Stimulated activated effector memory CD8-positive, alpha-beta T cell treated with anti-CD3 and anti-CD28 coated beads, Interleukin-12 subunit alpha, Interleukin-12 subunit beta, amount 100 ng/mL, for 72 hours (primary cell): ENCODE measurements at regions not wholly inside any gene's neighbourhood (a gene's known extent, or its start where the extent isn't known, plus 50 kb on each side); places are given as distances from the start of the nearest gene placed in this dataset.

Experiments used
- ATAC-seq: fragments of 150-1000 bp; cut with Tn5 transposase; 2 replicates; pipeline ENCODE4 v1.10.0; 2021
- DNase-seq, 2 donors: peaks; one replicate each; pipeline ENCODE4 v3.0.0; 2021 to 2022; ENCODE audit warnings: low spot score in 2 of 2
- H3K27ac Mint-ChIP-seq: one replicate; pipeline ENCODE4 v1.8.0; 2022; ENCODE audit warnings: mild to moderate bottlenecking, mixed read lengths
- H3K36me3 Mint-ChIP-seq: one replicate; pipeline ENCODE4 v1.8.0; 2022; ENCODE audit warnings: mild to moderate bottlenecking, mixed read lengths
- H3K4me1 Mint-ChIP-seq: one replicate; pipeline ENCODE4 v1.8.0; 2022; ENCODE audit warnings: mixed read lengths
- H3K4me3 Mint-ChIP-seq: one replicate; pipeline ENCODE4 v1.8.0; 2022; ENCODE audit warnings: mild to moderate bottlenecking, mixed read lengths
- H3K9me3 Mint-ChIP-seq: one replicate; pipeline ENCODE4 v1.8.0; 2022; ENCODE audit warnings: mixed read lengths

- Mint-ChIP-seq H3K4me3 (no peak overlapping the region), H3K9me3 (no peaks in the 10 kb centered on the region), H3K27ac (no peak overlapping the region), H3K4me1 (no peaks in the 10 kb centered on the region), H3K36me3 (no peaks in the 10 kb centered on the region)
- DNase-seq (no peak), ATAC-seq (no peak)
Measured at GRCh38 chr10:131450216-131450765, 138.8 kb upstream of the TCERG1L start.

DNA sequence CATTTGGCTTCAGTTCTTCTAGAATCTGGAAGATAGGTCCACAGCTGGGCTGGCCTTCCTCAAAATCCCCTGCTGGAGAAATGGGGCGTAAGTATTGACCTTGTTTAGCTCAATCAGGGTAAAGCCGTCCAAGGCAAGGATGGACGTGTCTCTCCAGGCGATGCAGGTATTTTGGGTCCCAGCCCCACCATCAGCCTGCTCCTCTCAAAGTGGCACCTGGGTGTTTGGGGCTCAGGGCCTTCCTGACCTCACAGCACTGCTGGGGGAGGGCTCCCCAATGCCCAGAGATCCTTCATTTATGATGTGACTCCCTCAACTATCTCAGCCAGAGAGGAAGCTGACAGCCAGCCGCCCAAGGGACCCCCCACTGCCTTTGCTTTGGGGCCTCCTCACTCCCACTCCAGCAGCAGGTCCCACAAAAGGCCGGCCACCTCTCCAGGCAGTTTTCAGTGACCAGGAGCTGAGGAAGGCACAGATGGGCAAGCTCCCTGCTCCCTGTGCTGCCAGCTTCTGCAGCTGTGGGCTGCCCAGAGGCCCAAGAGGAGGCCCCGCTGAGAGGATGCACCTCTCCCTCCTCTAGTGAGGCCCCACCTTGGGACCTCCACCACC, 140.0 kb upstream of the TCERG1L start:
- Mint-ChIP-seq H3K4me3 (no peak overlapping the region), H3K27ac (no peak overlapping the region), H3K9me3 (no peaks in the 10 kb centered on the region), H3K4me1 (no peaks in the 10 kb centered on the region), H3K36me3 (no peaks in the 10 kb centered on the region)
- no peak for DNase-seq
- ATAC-seq: no peak

DNA sequence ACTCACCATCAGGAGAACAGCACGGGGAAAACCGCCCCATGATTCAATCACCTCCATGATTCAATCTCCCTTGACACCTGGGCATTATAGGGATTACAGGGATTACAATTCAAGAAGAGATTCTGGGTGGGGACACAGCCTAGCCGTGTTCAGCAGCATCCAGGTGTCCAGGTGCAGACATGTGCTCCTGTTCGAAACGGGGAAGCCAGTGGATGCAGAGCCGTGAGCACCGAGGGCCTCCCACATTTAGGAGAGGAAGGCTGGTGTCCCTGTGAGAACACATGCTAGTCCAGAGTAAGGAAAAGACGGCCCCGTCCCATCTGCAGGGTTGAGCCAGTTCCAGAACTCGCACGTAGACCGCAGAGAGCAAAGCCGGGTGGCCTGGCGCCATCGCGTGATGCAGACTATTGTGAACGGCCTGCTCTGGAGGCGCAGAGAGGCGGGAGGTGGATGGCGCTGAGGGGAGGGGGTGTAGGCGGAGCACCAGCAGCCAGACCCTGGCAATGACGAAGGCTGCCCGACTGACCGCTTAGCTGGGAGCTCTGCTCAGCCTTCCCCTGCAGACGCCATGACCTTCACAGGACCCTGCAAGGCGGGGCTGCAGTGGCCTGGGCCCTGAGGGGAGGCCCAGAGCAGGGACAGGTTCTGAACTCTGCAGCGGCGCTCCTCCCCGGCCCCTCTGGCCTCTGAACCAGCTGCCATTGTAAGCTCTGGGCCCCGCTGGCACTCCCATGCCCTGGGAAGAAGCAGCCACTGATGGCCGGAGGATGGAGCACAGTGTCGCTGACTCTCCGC, 141.6 kb upstream of the TCERG1L start:
- ATAC-seq: no peak
- Mint-ChIP-seq H3K4me3 (no peak overlapping the region), H3K36me3 (no peaks in the 10 kb centered on the region), H3K9me3 (no peaks in the 10 kb centered on the region), H3K4me1 (no peaks in the 10 kb centered on the region), H3K27ac (no peak overlapping the region)
- no peak for DNase-seq

DNA sequence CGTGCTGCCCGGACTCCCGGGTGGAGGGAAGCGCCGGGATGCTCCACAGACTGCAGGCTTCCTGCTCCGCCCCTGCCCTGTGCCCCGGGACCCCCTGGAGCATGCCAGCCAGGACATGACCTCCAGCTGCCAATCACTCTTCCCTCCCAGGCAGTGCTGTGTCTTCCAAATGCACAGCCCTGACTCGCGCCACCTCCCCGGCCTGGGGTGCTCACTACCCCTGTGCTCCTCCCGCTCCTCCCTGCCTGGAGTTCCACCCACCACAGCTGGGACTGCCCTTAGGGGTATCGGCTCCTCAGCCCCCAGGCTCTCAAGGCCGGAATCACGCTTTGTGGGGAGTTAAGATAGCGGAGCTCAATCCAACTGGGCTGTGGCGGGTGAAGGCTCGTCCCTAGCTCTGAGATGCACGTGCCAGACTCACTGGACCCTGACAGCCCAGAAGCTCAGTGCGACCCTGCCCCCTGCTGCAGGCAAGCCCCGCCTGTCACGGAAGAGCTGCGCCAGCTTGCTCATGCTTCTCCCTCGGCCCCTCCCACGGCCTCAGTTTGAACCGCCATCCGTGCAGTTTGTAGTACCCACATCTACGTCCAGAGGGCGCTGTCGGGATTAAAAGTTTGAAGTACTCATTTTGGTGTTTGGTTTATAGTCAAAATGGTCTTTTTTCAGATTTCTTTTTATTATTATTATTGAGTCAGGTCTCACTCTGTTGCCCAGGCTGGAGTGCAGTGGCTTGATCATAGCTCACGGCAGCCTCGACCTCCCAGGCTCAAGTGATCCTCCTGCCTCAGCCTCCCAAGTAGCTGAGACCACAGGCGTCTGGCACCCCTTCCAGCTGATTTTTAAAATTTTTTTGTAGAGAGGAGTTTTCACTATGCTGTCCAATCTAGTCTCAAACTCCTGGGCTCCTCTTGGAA, 142.5 kb upstream of the TCERG1L start:
- Mint-ChIP-seq H3K9me3 (no peaks in the 10 kb centered on the region), H3K27ac (no peak overlapping the region), H3K36me3 (no peaks in the 10 kb centered on the region), H3K4me1 (no peaks in the 10 kb centered on the region), H3K4me3 (no peak overlapping the region)
- peak; percentile 22 for ATAC-seq
- peak; percentile 49 to 83 for DNase-seq

DNA sequence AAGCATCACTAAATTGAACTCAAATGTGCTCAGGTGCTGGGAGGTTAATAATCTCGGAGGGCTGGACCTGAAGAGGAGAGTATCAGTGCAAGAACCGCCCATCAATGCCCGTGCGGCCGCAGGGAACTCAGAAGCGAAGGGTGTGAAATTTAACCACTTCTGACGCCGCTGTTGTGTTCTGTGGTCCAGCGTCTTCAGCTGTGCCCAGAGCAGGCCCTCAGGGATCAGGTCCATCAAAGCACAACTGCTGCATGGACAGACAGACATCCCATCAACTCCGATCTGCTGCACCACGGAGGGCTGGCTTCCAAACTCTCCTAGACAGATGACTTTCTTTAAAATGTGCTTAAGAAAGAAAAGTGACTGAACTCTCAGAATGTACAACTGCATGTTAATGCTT, 144.9 kb upstream of the TCERG1L start:
- Mint-ChIP-seq H3K4me1 (no peaks in the 10 kb centered on the region), H3K4me3 (no peak overlapping the region)

DNA sequence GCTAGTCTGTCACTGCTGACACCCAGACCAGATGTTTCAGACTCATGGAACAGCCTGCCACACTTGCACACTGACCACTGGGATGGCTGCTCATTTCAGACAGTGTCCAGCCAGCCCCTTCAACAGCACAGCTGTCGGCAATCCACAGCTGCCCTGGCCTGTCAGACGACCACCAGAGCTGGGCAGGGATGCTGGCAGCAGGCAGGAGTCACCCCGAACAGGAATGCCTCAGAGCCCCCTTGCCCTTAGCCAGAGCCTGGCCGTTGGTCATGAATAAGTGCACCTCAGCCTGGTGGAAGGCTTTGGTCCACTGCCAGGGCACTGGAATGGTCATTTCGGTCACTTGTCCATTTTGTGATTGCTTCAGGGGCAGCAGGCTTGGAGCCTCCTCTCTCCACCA, 149.6 kb upstream of the TCERG1L start:
- Mint-ChIP-seq H3K4me3 (no peak overlapping the region), H3K9me3 (peaks cover 6% of the 10 kb centered on the region), H3K27ac (no peak overlapping the region), H3K36me3 (no peaks in the 10 kb centered on the region), H3K4me1 (no peaks in the 10 kb centered on the region)
- DNase-seq (no peak), ATAC-seq (no peak)

More for the DNA sequence above, 144.9 kb upstream of the TCERG1L start:
- no peaks in the 10 kb centered on the region for H3K36me3 Mint-ChIP-seq
- ATAC-seq (no peak), DNase-seq (no peak)
- no peaks in the 10 kb centered on the region for H3K9me3 Mint-ChIP-seq
- H3K27ac Mint-ChIP-seq: no peak overlapping the region

DNA sequence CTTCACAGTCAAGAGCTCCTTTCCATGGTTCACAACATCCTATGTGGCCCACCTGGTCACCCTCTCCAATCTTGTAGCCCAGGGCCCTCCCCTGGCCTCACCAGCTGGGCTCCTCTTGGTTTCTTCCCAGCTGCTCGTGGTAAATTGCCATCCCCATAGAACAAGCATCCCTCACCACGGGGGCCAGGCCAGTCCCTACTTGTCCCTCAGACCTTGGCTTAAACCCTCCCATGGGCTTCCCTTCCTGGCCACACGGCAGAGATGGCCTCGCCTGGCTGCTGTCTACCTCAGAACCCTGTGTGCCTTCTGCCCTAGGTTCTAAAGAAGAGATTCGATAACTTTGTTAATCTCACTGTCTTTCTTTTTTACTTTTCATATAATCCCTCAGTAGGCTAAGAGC, 153.3 kb upstream of the TCERG1L start:
- Mint-ChIP-seq H3K36me3 (no peaks in the 10 kb centered on the region), H3K9me3 (peaks cover 6% of the 10 kb centered on the region), H3K4me3 (no peak overlapping the region), H3K4me1 (no peaks in the 10 kb centered on the region), H3K27ac (no peak overlapping the region)
- ATAC-seq: peak; percentile 21
- no peak for DNase-seq

GRCh38 chr10:131469551-131469950, 158.0 kb upstream of the TCERG1L start:
- H3K36me3 Mint-ChIP-seq: no peaks in the 10 kb centered on the region
- DNase-seq (no peak), ATAC-seq (no peak)
- no peak overlapping the region for H3K27ac Mint-ChIP-seq
- H3K9me3 Mint-ChIP-seq: no peaks in the 10 kb centered on the region
- no peak overlapping the region for H3K4me3 Mint-ChIP-seq
- H3K4me1 Mint-ChIP-seq: no peaks in the 10 kb centered on the region

DNA sequence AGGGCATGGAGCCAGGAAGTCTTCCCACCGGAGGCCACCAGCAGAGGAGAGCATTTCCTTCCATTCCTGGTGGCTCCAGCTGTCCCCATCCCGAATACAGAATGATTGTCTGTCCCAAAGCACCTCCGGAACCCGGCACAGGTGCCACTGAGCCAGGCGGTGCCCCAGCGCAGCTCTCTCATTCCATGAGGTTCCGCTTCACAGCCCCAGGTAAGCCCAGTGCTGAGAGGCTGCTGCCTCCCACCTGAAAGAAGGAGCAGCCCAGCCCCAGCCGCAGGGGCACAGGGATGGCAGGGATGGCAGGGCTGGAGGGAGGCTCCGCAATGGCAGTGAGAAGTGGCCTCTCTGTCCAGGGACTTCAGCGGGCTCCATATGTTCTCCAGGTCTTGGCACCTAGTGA, 162.1 kb upstream of the TCERG1L start:
- DNase-seq (no peak), ATAC-seq (no peak)
- H3K36me3 Mint-ChIP-seq: no peaks in the 10 kb centered on the region
- H3K4me3 Mint-ChIP-seq: no peak overlapping the region
- no peaks in the 10 kb centered on the region for H3K4me1 Mint-ChIP-seq
- H3K27ac Mint-ChIP-seq: no peak overlapping the region
- no peaks in the 10 kb centered on the region for H3K9me3 Mint-ChIP-seq

- Mint-ChIP-seq H3K4me3 (no peak overlapping the region), H3K4me1 (no peaks in the 10 kb centered on the region), H3K9me3 (no peaks in the 10 kb centered on the region), H3K27ac (no peak overlapping the region), H3K36me3 (no peaks in the 10 kb centered on the region)
- no peak for ATAC-seq
- DNase-seq: no peak
Measured at GRCh38 chr10:131474416-131474815, 162.9 kb upstream of the TCERG1L start.

DNA sequence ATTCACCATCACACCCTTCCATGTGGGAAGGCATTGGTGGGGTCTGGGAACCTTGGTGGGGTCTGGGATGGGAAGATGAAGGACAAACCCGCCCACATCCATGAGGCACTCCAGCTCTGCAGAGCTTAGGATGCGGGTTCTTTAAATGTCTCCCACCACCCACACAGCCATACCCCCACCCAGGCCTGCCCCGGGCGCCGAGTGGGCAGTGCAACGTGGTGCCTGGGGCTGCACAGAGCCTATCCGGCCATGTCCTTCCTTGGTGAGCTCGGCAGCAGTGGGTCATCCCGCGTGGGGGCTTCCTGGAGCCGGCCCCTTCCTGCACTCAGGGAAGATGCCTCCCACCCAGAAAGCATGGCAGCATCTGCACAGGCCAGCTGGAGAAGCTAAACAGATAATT, 163.5 kb upstream of the TCERG1L start:
- no peak for DNase-seq
- ATAC-seq: no peak
- no peak overlapping the region for H3K27ac Mint-ChIP-seq
- no peaks in the 10 kb centered on the region for H3K4me1 Mint-ChIP-seq
- no peak overlapping the region for H3K4me3 Mint-ChIP-seq
- no peaks in the 10 kb centered on the region for H3K9me3 Mint-ChIP-seq
- H3K36me3 Mint-ChIP-seq: no peaks in the 10 kb centered on the region

GRCh38 chr10:131475803-131476202, 164.3 kb upstream of the TCERG1L start:
- DNase-seq (no peak), ATAC-seq (no peak)
- no peaks in the 10 kb centered on the region for H3K36me3 Mint-ChIP-seq
- no peak overlapping the region for H3K4me3 Mint-ChIP-seq
- no peak overlapping the region for H3K27ac Mint-ChIP-seq
- H3K4me1 Mint-ChIP-seq: no peaks in the 10 kb centered on the region
- no peaks in the 10 kb centered on the region for H3K9me3 Mint-ChIP-seq

- H3K9me3 Mint-ChIP-seq: no peaks in the 10 kb centered on the region
- DNase-seq (no peak), ATAC-seq (no peak)
- no peaks in the 10 kb centered on the region for H3K36me3 Mint-ChIP-seq
- no peak overlapping the region for H3K4me3 Mint-ChIP-seq
- no peak overlapping the region for H3K27ac Mint-ChIP-seq
- H3K4me1 Mint-ChIP-seq: no peaks in the 10 kb centered on the region
Measured at GRCh38 chr10:131477457-131478121, 166.1 kb upstream of the TCERG1L start.

GRCh38 chr10:131478377-131478989, 167.0 kb upstream of the TCERG1L start:
- no peak overlapping the region for H3K27ac Mint-ChIP-seq
- DNase-seq: no peak
- no peaks in the 10 kb centered on the region for H3K4me1 Mint-ChIP-seq
- ATAC-seq: no peak
- H3K4me3 Mint-ChIP-seq: no peak overlapping the region
- peaks cover 6% of the 10 kb centered on the region for H3K9me3 Mint-ChIP-seq
- no peaks in the 10 kb centered on the region for H3K36me3 Mint-ChIP-seq

DNA sequence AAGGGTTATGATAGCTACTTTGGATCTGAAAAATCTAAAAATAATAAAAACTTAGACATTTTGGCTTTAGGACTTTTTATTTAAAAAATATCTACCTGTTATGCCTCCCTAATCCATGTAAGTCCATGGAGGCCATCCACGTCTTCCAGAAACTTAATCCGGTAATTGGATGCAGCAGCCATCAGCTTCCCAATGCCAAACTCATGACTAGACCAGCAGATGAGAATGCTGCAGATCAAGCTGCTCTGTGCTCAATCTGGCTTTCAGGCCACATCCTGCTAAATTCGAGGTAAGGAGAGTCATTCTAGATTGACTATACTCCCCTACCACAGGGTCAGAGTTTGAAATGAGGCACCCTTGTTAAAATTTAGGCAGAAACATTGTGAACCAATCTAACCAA, 168.5 kb upstream of the TCERG1L start:
- Mint-ChIP-seq H3K4me1 (no peaks in the 10 kb centered on the region), H3K36me3 (no peaks in the 10 kb centered on the region), H3K27ac (no peak overlapping the region), H3K4me3 (no peak overlapping the region), H3K9me3 (peaks cover 12% of the 10 kb centered on the region)
- DNase-seq (no peak), ATAC-seq (no peak)
